Activated CD4-positive, alpha-beta T cell treated with anti-CD3 and anti-CD28 coated beads for 48 hours (primary cell): ENCODE measurements at regions not wholly inside any gene's neighbourhood (a gene's known extent, or its start where the extent isn't known, plus 50 kb on each side); places are given as distances from the start of the nearest gene placed in this dataset.
"Not testable (repeated sequence)": the region's sequence is repeated elsewhere in the genome, so short reads cannot be mapped to it uniquely, and the experiment has no call there.

Experiments used
- DNase-seq: peaks from one replicate; pipeline ENCODE4 v3.0.0-alpha.2; 2020

DNA sequence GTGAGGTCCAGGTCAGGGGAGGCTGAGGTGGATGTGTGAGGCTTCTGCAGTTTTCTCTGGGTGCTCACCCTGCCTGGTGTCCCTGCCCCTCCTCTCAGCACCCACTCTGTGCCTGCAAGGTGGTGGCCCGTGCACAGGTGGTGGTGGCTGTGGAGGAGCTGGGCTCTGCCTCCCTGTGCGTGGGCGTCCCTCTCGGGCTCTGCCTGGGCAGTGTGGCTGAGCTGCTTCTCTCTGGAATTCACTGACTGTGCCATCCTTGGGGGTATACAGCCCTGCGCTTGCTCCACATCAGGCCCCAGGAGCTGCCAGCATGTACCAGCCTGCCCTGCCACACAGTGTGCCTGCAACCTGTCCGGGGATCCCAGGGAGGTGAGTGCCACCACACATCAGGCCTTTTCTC lies 369.8 kb downstream of the TMEM121 start:
- not testable (repeated sequence) for DNase-seq

DNA sequence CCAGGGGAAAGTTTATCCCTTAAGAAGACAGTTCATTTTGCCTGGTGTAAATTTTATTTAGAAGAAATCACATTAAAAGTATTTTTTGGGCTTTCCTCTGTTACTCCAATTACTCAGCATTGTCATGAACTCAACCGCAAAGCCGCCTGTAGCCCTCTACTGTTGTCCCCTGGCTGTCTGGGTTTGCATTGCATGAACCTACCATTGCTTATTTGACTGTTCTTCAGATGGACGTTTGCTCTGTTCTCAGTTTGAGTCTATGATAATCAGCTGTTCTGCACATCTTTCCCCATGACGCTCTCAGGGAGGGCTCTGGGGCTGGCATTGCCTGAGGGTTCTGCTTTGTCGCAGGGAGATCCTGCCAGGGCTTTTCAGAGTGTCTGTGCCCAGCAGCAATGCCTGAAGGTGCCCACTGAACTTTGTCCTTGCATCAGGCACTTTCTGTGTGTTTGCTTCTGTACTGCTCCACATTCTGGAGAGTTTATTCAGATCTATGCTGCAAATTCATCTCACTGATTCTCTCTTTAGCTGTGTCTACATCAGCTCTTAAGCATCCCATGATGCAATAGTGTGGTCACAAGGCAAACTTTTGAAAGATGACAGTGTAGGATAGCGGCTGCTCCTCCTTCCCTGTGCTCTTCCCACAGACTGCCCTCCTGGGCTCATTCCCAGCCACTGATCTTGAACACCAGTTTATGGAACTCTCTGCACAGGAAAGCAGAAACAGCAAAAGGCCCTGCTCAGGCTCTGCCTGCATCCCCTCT lies 370.8 kb downstream of the TMEM121 start:
- DNase-seq, result peak; percentile 32

DNA sequence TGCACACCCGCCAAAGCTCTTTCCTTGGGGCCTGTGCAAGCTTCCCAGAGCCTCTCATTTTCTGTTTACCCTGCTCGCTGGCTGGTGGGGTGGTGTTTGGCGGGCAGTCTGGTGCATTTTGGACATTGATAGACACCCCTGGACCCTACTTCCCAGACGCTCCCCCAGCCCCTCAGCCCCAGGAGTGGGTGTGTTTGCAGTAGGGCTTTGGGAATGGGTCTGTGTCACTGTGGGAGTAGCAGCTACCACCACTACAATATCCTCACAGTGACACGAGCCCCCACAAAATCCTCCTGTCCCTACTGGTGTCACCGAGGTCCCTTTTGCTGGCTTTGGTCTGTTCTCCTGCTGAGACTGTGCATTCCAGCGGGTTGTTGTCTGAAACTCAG lies 371.3 kb downstream of the TMEM121 start:
- no peak for DNase-seq

DNA sequence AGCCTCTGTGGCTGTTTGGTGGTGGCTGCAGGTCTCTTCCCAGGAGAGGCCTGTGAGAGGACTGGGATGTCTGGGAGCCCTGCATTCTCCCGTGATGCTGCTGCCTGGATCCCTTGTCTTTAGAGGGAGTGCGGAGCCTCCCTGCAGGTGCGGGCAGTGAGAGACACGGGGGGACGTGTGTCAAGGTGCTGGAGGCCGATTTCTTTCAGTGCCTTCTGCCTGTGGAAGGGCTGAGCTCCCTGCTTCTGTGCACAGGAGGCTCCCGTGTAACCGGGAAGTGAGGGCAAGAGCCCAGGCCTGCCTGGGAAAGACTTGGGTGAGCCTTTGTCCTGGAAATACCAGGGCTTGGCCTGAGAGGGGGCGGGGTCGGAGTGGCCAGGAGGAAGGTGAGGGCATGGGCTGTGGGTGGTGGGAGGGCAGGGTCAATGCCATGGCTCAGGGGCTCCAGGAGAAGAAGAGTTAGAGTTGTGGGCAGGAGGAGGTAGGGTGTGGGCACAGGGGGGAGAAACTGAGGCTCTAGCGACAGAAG lies 372.2 kb downstream of the TMEM121 start:
- DNase-seq, result no peak

DNA sequence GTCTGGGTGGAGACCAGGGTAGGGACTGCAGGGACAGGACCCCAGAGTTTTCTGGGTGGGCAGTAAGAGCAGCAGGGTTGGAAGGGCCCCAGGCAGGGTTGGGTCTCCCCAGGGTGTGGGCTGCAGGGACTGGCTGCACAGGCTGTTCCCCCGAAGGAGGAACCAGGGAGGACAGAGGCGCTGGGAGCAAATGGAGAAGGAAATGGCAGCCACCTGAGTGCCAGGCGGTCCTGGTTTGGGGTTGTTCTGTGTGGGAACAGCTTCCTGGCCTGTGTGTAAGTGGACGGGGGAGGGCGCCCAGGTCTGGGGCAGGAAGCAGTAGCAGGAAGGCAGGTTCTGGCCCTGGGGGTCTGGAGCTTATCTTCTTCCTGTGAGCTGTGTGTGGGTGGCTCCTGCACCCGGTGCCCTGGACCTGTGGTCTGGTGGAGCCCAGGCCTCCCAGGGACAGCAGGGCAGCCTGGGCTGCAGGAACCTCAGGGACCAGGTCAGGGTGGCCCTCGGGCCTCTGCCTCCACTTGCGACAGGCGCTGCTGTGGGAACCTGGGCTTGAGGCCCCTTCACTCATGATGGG lies 372.8 kb downstream of the TMEM121 start:
- DNase-seq, result no peak

DNA sequence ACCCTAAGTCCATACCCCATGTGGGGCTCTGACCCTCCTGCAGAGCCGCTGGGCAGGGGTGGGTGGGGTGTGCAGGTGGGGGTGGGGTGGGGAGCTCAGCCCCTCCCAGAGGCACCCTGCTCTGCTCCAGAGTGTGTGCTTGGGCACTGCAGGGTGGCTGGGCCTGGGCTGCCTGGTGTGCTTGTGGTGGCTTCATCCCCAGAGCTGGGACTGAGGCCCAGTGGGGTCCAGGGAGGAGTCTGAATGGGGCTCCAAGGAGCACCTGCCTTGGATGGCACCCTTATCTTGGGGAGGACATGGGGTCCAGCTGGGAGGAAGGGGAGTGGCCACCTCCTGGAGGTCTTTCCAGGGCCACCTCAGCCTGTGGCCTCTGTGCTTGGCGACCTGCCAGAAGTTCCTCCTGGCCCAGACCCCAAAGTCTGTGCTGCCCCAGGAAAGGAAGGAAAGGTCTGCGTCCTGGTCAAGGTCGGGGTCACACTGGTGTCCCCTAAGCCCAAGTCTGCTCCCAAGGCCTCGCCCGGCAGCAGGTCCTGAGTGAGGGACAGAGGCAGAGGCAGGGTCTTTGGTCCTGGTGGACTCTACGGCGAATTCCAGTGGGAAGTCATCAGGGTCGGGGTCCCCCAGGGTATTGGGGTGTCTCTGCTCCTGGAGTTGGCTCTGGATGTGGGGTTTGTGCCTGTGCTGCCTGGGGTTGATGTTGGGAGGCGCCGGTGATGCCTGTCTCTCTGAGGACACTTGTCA lies 373.4 kb downstream of the TMEM121 start:
- no peak for DNase-seq

DNA sequence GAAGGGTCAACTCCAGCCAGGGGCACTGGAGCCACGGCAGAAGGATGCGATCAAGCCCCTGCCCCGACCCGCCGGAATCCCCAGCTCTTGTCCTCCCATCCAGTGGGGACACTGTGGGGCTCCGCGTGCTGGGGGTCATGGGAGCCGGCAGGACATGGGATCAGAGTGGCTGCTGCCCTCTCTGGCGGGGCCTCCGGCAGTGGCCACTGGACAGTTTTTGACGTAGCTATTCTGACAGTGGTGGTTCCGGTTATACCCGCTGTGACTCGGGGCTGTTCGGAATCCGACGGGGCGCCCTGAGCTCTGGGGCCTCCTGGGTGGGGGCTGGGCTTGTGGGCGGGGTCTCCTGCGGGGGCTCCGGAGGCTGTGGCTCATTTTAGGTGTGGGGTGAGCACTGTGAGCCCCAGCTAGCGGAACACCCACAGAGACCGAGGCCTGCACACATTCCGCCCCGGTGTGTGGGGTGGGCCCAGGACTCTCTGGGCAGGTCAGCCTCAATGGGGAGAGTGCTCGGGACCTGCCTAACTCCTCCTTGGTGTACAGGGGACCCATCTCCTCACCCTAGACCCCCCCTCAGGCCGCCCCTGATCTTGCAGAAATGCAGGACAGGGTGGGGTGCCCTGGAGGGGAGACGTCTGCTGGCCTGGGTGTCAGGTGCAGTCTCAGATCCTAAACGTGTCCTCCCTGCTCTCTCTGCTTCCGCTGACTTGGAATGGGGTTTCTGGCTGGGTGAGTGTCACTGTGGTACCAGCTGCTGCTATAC lies 374.2 kb downstream of the TMEM121 start:
- no peak for DNase-seq

DNA sequence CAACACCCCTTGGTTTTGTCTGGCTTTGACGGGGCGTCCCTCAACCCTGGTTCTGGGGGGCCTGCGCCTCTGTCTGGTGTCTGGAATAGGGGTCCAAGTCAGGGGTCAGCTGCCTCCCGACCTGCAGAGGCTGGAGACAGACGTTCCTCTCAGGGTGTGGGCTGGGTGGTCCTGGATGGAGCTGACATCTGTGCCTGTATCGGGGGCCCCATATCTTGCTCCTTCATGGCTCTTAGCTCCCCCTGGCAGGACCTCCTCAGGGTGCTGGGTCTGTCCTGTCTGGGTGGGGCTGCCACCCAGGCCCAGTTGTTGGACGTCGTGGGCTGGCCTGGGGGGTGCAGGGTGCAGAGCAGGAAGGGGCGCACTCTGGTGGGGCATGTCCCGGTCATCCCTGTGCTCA lies 374.8 kb downstream of the TMEM121 start:
- DNase-seq, result no peak

DNA sequence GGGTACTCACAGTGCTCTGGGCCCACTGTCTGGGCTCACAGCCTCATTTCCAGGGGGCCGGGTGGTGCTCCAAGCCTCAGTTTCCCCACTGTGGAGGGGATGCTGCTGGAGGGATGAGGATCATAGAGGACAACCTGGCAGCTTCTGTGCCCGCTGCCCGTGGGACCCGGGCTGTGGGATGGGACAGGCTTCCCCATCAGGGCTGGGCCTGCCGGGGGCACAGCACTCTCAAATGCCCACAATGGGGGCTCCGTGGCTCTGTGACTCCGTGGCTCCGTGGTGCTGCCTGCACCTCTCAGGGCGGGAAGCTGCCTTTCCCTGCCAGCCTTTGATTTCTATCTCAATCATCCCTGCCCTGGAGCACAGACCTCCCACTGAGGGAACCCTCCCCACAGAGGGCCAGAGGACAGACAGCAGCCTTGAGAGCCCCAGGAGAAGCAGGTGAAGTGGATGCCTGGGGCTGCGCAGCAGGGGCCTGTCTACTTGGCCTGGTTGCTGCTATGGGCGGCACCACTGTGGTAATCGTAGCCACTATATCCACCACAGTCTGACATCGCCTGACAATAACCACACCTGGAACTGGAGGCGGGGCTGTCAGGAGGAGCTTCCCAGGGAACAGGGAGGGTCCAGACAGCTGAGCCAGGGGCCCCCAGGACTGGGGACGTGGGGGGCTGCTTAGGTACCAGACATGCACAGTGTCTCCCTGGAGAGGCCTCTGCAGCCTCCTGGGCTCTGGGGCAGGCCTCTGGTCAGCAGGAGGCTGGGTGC lies 375.9 kb downstream of the TMEM121 start:
- no peak for DNase-seq

DNA sequence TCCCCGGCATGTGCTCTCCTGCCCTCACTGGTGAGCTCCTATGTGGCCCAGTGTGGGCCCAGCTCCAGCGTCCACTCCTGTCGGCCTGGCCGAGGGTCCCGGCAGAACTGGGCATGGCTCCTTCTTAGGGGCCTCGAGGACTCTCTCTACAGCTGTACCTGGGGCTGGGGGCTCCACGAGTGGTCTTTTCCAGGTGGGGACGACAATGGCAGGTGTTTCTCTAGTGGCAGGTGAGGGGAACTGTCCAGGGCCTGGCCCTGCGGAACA lies 376.4 kb downstream of the TMEM121 start:
- not testable (repeated sequence) for DNase-seq

DNA sequence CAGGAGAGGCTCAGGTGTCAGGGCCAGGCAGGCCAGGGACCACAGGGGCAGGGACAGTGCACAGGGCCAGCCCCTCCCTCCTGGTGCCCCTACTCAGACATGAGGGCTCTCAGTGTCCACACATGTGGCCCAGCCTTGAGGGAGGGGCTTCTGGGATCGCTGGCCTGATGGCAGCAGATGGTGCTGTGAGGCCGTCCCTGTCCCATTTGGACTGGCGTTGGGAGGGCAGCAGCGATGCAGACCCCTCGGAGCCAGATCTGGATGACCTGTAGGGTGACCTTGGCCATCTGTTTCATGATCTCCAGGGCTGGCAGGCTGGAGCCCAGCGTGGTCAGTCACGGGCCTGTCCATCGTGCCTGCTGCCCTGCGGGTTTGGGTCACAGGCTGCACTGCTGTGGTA lies 377.6 kb downstream of the TMEM121 start:
- DNase-seq, result no peak

DNA sequence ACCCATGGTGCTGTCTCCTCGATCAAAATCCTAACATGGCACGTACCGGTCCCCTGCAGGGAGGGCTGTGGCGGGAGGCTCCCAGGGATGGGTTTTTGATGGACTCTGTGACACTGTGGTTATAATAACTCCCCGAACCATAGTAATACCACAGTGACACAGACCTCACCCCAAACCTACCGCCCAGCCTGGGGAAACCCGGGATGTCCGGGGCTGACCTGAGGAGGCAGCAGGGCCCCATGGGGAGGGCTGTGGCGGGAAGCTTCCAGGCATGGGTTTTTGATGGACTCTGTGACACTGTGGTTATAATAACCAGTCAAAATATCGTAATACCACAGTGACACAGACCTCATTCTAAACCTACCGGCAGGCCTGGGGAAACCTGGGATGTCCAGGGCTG lies 378.0 kb downstream of the TMEM121 start:
- DNase-seq, result no peak

DNA sequence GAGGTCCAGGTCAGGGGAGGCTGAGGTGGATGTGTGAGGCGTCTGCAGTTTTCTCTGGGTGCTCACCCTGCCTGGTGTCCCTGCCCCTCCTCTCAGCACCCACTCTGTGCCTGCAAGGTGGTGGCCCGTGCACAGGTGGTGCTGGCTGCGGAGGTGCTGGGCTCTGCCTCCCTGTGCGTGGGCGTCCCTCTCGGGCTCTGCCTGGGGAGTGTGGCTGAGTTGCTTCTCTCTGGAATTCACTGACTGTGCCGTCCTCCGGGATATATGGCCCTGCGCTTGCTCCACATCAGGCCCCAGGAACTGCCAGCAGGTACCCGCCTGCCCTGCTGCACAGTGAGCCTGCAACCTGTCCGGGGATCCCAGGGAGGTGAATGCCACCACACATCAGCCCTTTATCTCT lies 379.1 kb downstream of the TMEM121 start:
- DNase-seq, result no peak

DNA sequence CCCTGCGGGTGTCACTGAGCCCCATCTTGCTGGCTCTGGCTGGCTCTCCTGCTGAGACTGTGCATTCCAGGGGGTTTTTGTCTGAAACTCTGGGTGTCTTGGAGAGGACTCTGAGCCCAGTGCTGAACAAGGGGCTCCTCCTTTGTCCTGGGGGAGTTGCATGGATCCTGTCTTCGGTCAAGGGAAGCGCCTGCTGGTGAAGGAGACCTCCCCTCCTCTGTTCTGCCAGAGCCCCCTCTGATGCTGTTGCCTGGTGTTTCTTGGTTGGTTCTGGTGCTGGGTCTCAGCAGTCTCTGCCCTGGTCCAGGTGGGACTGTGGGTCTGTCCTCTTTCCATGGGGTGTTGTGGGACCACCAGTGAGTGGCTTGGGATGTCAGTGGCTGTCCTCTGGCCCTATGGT lies 380.9 kb downstream of the TMEM121 start:
- no peak for DNase-seq

DNA sequence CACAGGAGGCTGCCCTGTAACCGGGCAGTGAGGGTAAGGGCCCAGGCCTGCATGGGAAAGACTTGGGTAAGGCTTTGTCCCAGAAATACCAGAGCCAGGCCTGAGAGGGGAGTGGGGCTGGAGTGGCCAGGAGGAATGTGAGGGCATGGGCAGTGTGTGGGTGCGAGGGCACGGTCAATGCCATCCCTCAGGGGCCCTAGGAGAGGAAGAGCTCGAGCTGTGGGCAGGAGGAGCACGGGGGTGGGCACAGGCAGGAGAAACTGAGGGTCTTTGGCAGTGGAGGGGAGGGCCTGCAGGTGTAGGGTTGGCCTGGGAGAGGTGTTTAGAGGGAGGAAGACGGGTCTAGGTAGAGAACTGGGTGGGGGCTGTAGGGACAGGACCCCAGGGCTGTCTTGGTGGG lies 381.6 kb downstream of the TMEM121 start:
- DNase-seq, result no peak

DNA sequence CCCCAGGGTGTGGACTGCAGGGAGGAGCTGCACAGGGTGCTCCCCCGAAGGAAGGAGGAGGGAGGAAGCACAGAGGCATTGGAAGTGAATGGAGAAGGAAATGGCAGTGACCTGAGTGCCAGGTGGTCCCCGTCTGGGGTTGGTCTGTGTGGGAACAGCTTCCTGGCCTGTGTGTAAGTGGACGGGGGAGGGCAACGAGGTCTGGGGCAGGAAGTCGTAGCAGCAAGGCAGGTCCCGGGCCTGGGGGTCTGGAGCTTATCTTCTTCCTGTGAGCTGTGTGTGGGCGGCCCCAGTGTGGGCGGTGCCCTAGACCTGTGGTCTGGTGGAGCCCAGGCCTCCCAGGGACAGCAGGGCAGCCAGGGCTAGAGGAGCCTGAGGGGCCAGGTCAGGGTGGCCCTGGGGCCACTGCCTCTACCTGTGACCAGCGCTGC lies 382.1 kb downstream of the TMEM121 start:
- no peak for DNase-seq

DNA sequence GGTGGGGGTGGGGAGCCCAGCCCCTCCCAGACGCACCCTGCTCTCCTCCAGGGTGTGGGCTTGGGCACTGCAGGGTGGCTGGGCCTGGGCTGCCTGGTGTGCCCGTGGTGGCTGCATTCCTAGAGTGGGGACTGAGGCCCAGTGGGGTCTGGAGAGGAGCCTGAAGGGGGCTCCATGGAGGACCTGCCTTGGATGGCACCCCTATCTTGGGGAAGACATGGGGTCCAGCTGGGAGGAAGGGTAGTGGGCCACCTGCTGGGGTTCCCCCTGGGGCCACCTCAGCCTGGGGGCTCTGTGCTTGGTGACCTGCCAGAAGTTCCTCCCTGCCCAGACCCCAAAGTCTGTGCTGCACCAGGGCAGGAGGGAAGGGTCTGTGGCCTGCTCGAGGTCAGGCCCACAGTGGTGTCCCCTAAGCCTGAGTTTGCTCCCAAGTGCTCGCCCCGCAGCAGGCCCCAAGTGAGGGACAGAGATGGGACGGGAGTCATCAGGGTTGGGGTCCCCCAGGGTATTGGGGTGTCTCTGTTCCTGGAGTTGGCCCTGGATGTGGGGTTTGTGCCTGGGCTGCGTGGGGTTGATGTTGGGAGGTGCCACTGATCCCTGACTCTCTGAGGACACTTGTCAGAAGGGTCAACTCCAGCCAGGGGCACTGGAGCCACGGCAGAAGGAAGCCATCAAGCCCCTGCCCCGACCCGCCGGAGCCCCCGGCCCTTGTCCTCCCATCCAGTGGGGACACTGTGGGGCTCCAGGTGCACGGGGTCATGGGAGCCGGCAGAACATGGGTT lies 382.9 kb downstream of the TMEM121 start:
- no peak for DNase-seq

DNA sequence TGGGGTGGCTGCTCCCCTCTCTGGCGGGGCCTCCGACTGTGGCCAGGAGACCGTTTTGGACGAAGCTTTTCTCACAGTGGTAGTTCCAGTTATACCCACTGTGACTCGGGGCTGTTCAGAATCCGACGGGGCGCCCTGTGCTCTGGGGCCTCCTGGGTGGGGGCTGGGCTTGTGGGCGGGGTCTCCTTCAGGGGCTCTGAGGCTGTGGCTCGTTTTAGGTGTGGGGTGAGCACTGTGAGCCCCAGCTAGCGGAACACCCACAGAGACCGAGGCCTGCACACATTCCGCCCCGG lies 383.4 kb downstream of the TMEM121 start:
- not testable (repeated sequence) for DNase-seq

DNA sequence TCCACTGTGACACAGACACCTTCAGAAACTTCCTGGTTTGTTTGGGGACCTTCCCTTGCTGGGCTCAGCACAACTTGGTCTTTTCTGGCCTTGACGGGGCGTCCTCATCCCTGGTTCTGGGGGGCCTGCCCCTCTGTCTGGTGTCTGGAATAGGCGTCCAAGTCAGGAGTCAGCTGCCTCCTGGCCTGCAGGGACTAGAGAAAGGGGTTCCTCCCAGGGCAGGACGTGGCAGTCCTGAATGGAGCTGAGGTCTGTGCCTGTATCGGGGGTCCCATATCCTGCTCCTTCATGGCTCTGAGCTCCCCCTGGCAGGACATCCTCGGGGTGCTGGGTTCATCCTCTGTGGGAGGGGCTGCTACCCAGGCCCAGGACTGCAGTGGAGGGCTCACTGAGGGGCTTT lies 384.0 kb downstream of the TMEM121 start:
- DNase-seq, result no peak

DNA sequence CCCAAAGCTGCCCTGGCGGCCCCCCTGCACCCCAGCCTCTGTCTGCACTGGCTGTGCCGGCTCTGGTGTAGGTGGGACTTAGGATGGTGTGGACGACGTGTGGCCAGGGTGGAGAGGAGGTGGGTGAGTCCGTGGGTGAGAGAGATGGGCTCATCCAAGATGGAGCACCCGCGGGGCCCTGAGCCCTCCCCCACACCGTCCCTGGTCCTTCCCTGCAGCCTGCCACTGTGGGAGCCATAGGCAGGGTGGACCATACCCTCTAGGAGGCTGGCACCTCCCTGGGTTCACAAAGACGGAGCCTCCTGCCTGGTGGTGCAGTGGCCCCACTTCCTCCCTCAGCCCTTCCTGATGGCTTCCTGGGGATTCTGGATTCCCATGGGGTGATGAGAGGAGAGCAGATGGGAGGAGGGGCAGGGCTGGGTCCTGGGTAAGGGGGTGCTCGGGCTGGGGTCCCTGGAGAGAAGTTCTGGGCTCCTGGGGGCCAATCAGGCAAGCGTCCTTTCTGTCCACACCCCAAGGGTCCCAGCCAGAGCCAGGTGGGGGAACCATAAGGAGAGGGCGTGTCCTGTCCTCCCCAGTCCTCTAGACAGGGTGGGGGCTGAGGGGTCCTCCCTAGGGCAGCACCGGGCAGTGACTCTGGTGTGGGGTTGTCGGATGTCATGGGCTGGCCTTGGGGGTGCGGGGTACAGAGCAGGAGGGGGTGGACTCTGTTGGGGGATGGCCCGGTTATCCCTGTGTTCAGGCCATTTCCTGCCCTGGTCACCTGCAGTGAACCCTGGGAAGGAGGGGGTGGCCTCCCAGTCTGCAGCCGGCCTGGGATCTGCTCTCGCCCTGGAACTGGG lies 384.8 kb downstream of the TMEM121 start:
- DNase-seq, result no peak

DNA sequence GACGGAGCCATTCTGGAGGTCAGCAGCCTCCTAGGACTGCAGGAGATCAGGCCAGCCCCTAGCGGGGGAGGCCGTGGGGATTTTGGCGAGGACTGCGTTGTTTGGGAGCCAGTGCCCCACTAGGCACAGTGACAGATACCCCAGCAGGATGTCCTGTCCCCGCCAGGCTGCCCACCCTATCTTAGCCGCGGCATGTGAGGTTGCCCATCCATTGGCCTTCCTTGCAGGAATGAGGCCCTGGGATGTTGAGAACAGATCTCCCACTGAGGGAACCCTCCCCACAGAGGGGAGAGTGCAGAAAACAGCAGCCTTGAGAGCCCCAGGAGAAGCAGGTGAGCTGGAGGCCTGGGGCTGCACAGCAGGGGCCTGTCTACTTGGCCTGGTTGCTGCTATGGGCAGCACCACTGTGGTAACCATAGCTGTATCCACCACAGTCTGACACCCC lies 385.5 kb downstream of the TMEM121 start:
- DNase-seq, result not testable (repeated sequence)
